ENCODE measurements at regions not wholly inside any gene's neighbourhood (a gene's known extent, or its start where the extent isn't known, plus 50 kb on each side); places are given as distances from the start of the nearest gene placed in this dataset.

- Mint-ChIP-seq H3K4me1 (peaks cover 14% of the 10 kb centered on the region), H3K27ac (no peak overlapping the region), H3K9me3 (ENCODE audit: insufficient read depth) (no peaks in the 10 kb centered on the region), H3K4me3 (no peak overlapping the region), H3K27me3 (peaks cover 19% of the 10 kb centered on the region)
- ATAC-seq (ENCODE audit: low read depth) (no peak), DNase-seq (no peak)
- H3K27me3 ChIP-seq (replicated peaks in 1 of 4; ENCODE audit: control extremely low read depth in 1 of 4, control insufficient read depth in 3 of 4, insufficient read depth in 4 of 4, low read length in 3 of 4) = peaks cover 0 to 5% (median 4%) of the 10 kb centered on the region in 4 experiments
- H3K4me3 ChIP-seq (ENCODE audit: control extremely low read depth in 1 of 5, extremely low read depth in 1 of 5, insufficient read depth in 1 of 5, low read depth in 2 of 5, low read length in 4 of 5) = no peak overlapping the region
- H4K20me1 ChIP-seq (ENCODE audit: control insufficient read depth, insufficient read depth, low read length, poor library complexity, severe bottlenecking) = no peaks in the 10 kb centered on the region
- H3K4me1 ChIP-seq (ENCODE audit: control insufficient read depth in 2 of 2, insufficient read depth in 2 of 2, low read length in 2 of 2) = peaks cover 8 to 12% of the 10 kb centered on the region in 2 donors
- no peaks in the 10 kb centered on the region for H3K9me3 ChIP-seq (ENCODE audit: control extremely low read depth in 1 of 3, control insufficient read depth in 2 of 3, insufficient read depth in 1 of 3, low read length in 2 of 3)
- TF ChIP-seq EZH2 (IDR thresholded peaks at IDR 0.05; ENCODE audit: borderline replicate concordance, insufficient read depth, low read depth, low read length, poor library complexity, severe bottlenecking) = no peak
- TF ChIP-seq CTCF (IDR thresholded peaks at IDR 0.05) = no peak
- intact Hi-C loops (cut with micrococcal nuclease) = no loop called here
- no peaks in the 10 kb centered on the region for H3K79me2 ChIP-seq (ENCODE audit: control insufficient read depth, insufficient read depth, low read length)
- ChIA-PET CTCF (no interaction called here), POLR2A (no interaction called here)
- WGBS (ENCODE audit: insufficient coverage) = 93% methylated on average over 6 of the region's 8 CpGs
- H2AFZ ChIP-seq (ENCODE audit: insufficient read depth, low read depth, low read length, poor library complexity, severe bottlenecking) = no peak overlapping the region
- no peaks in the 10 kb centered on the region for H3K36me3 ChIP-seq (replicated peaks in 1 of 2; ENCODE audit: control extremely low read depth in 1 of 2, control insufficient read depth in 1 of 2, extremely low read depth in 1 of 2, insufficient read depth in 2 of 2, low read length in 1 of 2)
- no peak overlapping the region for H3K4me2 ChIP-seq (replicated peaks; ENCODE audit: low read depth, low read length, poor library complexity, severe bottlenecking)
- no peak overlapping the region for H3K9ac ChIP-seq (ENCODE audit: low read length)
- H3K27ac ChIP-seq (ENCODE audit: low read length in 2 of 2) = no peak overlapping the region
Measured at GRCh38 chr5:68544091-68544647, 328.6 kb downstream of the PIK3R1 start.

DNA sequence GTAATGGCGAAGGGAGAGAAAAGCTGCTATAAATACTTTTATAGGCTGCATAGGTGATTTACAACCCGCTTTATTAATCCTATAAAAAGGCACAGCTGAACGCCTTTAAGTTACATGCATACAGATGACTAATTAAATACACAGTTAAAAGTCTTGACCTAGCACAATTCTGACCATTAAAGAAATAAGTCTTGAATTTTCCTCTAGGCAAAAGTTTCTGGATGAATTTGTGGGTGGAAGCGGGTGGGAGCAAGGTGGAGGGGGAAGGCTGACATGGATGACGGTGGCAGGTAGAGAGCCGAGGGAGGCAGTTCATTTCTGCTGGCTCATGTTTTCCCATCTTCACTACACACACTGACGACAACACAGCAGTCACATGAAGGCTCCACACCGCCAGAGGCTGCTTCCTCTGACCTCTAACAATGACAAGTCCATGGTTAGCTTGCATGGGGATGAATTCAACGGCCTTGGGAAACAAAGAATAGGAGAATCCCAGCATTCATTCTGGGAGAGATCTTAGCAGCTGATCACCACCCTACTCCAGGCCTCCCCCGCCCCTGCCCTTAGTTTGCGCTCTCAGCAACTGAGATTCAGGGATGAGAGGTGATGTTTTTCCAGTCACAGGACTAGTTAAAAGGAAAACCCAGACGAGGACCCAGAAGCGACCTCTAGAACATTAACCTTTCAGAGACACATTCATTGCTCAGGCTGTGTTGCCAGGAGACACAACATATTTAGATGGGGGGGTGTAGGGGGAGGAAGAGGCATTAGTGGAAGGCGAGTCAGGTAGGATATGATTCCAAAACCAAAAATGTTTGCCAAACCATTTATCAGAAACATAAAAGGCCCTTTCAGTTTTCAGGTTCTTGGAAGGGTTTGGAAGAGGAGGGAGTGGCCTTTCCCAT, 329.3 kb downstream of the PIK3R1 start:
- H3K4me3 ChIP-seq (ENCODE audit: control extremely low read depth in 1 of 5, extremely low read depth in 1 of 5, insufficient read depth in 1 of 5, low read depth in 2 of 5, low read length in 4 of 5) = no peak overlapping the region
- no peak for TF ChIP-seq EZH2 (IDR thresholded peaks at IDR 0.05; ENCODE audit: borderline replicate concordance, insufficient read depth, low read depth, low read length, poor library complexity, severe bottlenecking)
- no peak for TF ChIP-seq CTCF (IDR thresholded peaks at IDR 0.05)
- 100% methylated on average over 1 of the region's 14 CpGs for WGBS (ENCODE audit: insufficient coverage)
- H3K27me3 ChIP-seq (replicated peaks in 1 of 4; ENCODE audit: control extremely low read depth in 1 of 4, control insufficient read depth in 3 of 4, insufficient read depth in 4 of 4, low read length in 3 of 4) = peaks cover 0 to 5% (median 0%) of the 10 kb centered on the region in 4 experiments
- intact Hi-C loops (cut with micrococcal nuclease) = no loop called here
- no peaks in the 10 kb centered on the region for H3K9me3 ChIP-seq (ENCODE audit: control extremely low read depth in 1 of 3, control insufficient read depth in 2 of 3, insufficient read depth in 1 of 3, low read length in 2 of 3)
- peaks cover 12% of the 10 kb centered on the region for H3K27me3 Mint-ChIP-seq
- H3K79me2 ChIP-seq (ENCODE audit: control insufficient read depth, insufficient read depth, low read length) = no peaks in the 10 kb centered on the region
- H3K4me2 ChIP-seq (replicated peaks; ENCODE audit: low read depth, low read length, poor library complexity, severe bottlenecking) = no peak overlapping the region
- peaks cover 14% of the 10 kb centered on the region for H3K4me1 Mint-ChIP-seq
- H3K4me3 Mint-ChIP-seq = no peak overlapping the region
- H3K27ac Mint-ChIP-seq = no peak overlapping the region
- H2AFZ ChIP-seq (ENCODE audit: insufficient read depth, low read depth, low read length, poor library complexity, severe bottlenecking) = no peak overlapping the region
- no peaks in the 10 kb centered on the region for H3K36me3 ChIP-seq (replicated peaks in 1 of 2; ENCODE audit: control extremely low read depth in 1 of 2, control insufficient read depth in 1 of 2, extremely low read depth in 1 of 2, insufficient read depth in 2 of 2, low read length in 1 of 2)
- no peak overlapping the region for H3K27ac ChIP-seq (ENCODE audit: low read length in 2 of 2)
- CTCF ChIA-PET = no interaction called here
- H3K9ac ChIP-seq (ENCODE audit: low read length) = no peak overlapping the region
- POLR2A ChIA-PET = no interaction called here
- ATAC-seq (ENCODE audit: low read depth) (no peak), DNase-seq (no peak)
- H3K9me3 Mint-ChIP-seq (ENCODE audit: insufficient read depth) = no peaks in the 10 kb centered on the region
- no peaks in the 10 kb centered on the region for H4K20me1 ChIP-seq (ENCODE audit: control insufficient read depth, insufficient read depth, low read length, poor library complexity, severe bottlenecking)
- H3K4me1 ChIP-seq (ENCODE audit: control insufficient read depth in 2 of 2, insufficient read depth in 2 of 2, low read length in 2 of 2) = peaks cover 8 to 12% of the 10 kb centered on the region in 2 donors
